Heart left ventricle (tissue), 16 donors: ENCODE measurements at regions not wholly inside any gene's neighbourhood (a gene's known extent, or its start where the extent isn't known, plus 50 kb on each side); places are given as distances from the start of the nearest gene placed in this dataset.

Source experiments
- ATAC-seq, 4 donors: fragments of 200-7000 bp; cut with Tn5 transposase; one replicate each; pipeline ENCODE4 v1.9.1; 2020 to 2022; ENCODE audit warnings: moderate library complexity in 4 of 4, mild to moderate bottlenecking in 3 of 4, moderate number of reproducible peaks in 1 of 4
- DNase-seq, 5 donors: peaks; one replicate each; pipeline ENCODE4 v3.0.0-alpha.2; 2020
- H3K27ac ChIP-seq, 12 donors: fragments of 200-600 bp; sonication (generic) in 4 of 12; one replicate each; pipeline versions ENCODE4 v1.5.0 to v1.8.0; 2016 to 2022; ENCODE audit warnings: mild to moderate bottlenecking in 2 of 12
- H3K27me3 ChIP-seq, 9 donors: fragments of 200-600 bp; sonication (generic) in 2 of 9; one replicate each; pipeline versions ENCODE4 v1.5.1 to v1.8.0; 2016 to 2022; ENCODE audit warnings: mild to moderate bottlenecking in 3 of 9
- H3K36me3 ChIP-seq, 9 donors: fragments of 200-600 bp; sonication (generic) in 2 of 9; one replicate each; pipeline versions ENCODE4 v1.5.0 to v1.8.0; 2018 to 2022; ENCODE audit warnings: mild to moderate bottlenecking in 2 of 9
- H3K4me1 ChIP-seq, 12 donors: fragments of 200-600 bp; sonication (generic) in 4 of 12; one replicate each; pipeline versions ENCODE4 v1.5.0 to v1.8.0; 2016 to 2022; ENCODE audit warnings: mild to moderate bottlenecking in 3 of 12
- H3K4me3 ChIP-seq, 12 donors: fragments of 200-600 bp; sonication (generic) in 4 of 12; one replicate each; pipeline versions ENCODE4 v1.5.0 to v1.8.0; 2017 to 2022; ENCODE audit warnings: mild to moderate bottlenecking in 9 of 12, moderate library complexity in 4 of 12
- H3K9me3 ChIP-seq, 12 donors: fragments of 200-600 bp; sonication (generic) in 4 of 12; one replicate each; pipeline versions ENCODE4 v1.5.0 to v1.8.0; 2016 to 2022; ENCODE audit warnings: mild to moderate bottlenecking in 1 of 12
- CTCF ChIP-seq, 12 donors: fragments of 200-600 bp; sonication (generic) in 4 of 12; IDR thresholded peaks; one replicate each; pipeline versions ENCODE4 v1.5.0 to v1.8.0; 2018 to 2022; ENCODE audit warnings: antibody characterized with exemption in 12 of 12, mild to moderate bottlenecking in 5 of 12
- POLR2A ChIP-seq, 2 donors: fragments of 450-650 bp; IDR thresholded peaks; one replicate each; pipeline ENCODE4 v1.6.1; 2017; ENCODE audit warnings: antibody characterized with exemption in 2 of 2, mild to moderate bottlenecking in 2 of 2, moderate library complexity in 2 of 2
- WGBS, 4 donors: extraction: QIAGEN DNeasy Blood & Tissue Kit in 2 of 4; methylation state at CpG; one replicate each; pipeline versions ENCODE4 v1.1.5 to v1.1.7; 2013 to 2018; 5-methylcytosine and 5-hydroxymethylcytosine counted together
- intact Hi-C, 10 donors: fragments of 100-400 bp; cut with DNase I; formaldehyde crosslinking; loops; one replicate each; pipeline versions ENCODE4 v1.11.1 to v1.14.2; 2022
- donor health status: ischemic (EF 13 %, LVEDD 7.1; RV severe dilation, severe dysfunction).
- donor health status: healthy with polysubstance abuse.
- donor health status: DM: no; HTN: yes; CAD: no.
- donor health status: DM: no; HTN: no; CAD: no.
- donor health status: ischemic (EF 25% LVEDD 6.9; RV normal size, moderate dysfunction).
- donor health status: ischemic (EF 25% LVEDD 5.7; RV mildly dilated, moderate dysfunction).
- donor health status: healthy.
- donor health status: DM: yes; HTN: yes; CAD: no.
- donor health status: ischemic (EF 35%, LVEDD 5.7; RV mildly dilated, moderate dysfunction).
- donor health status: nonischemic (EF 11% LVEDD 7.7; RV severe dilation, severe dysfunction).
- donor health status: DM: yes; HTN: yes; CAD: no.
- donor health status: PGD.
- donor health status: ischemic (EF 29% LVEDD 5.4; RV normal size, mild dysfunction).
- donor health status: nonischemic (EF 23%, LVEDD 6.1; RV moderate dilation, normal function).

GRCh38 chr4:10186228-10187214 is 69.9 kb upstream of the WDR1 start:
- no peak overlapping the region for H3K4me3 ChIP-seq
- TF ChIP-seq POLR2A (IDR thresholded peaks at IDR 0.05): no peak
- peak in 3 of 12 donors; percentile 5 to 19 (median 7) for TF ChIP-seq CTCF (IDR thresholded peaks at IDR 0.05)
- 28 to 38% (median 35%) methylated on average over 3 of the region's 3 CpGs for WGBS, 4 donors
- ATAC-seq (peak in 2 of 4 donors; percentile 22 to 39), DNase-seq (no peak)
- peak overlapping the region in 7 of 12 donors; percentile 14 to 57 (median 30) for H3K27ac ChIP-seq
- H3K9me3 ChIP-seq: no peaks in the 10 kb centered on the region
- intact Hi-C loops: loop anchor here in 1 of 10 donors (10.0 kb wide), 1 partner anchor 58 kb away; no protein-coding TSS in a partner anchor
- H3K27me3 ChIP-seq: no peaks in the 10 kb centered on the region
- H3K36me3 ChIP-seq: no peaks in the 10 kb centered on the region
- H3K4me1 ChIP-seq: peaks cover 0 to 14% (median 3%) of the 10 kb centered on the region in 12 donors

GRCh38 chr4:10185518-10186227 is 69.1 kb upstream of the WDR1 start:
- Histone ChIP-seq H3K27ac (peak overlapping the region in 7 of 12 donors; percentile 14 to 57 (median 30)), H3K4me3 (no peak overlapping the region), H3K4me1 (peaks cover 0 to 21% (median 5%) of the 10 kb centered on the region in 12 donors), H3K36me3 (no peaks in the 10 kb centered on the region), H3K9me3 (no peaks in the 10 kb centered on the region), H3K27me3 (no peaks in the 10 kb centered on the region)
- intact Hi-C loops: loop anchor here in 1 of 10 donors (10.0 kb wide), 1 partner anchor 59 kb away; no protein-coding TSS in a partner anchor
- DNase-seq: peak in 3 of 5 donors; percentile 14 to 64 (median 36)
- peak; percentile 73 to 94 (median 86) for ATAC-seq
- 63 to 85% (median 70%) methylated on average over 5 of the region's 5 CpGs for WGBS, 4 donors
- TF ChIP-seq CTCF (IDR thresholded peaks at IDR 0.05) (no peak), POLR2A (IDR thresholded peaks at IDR 0.05) (no peak)

GRCh38 chr4:10184501-10184938 is 67.9 kb upstream of the WDR1 start:
- WGBS, 4 donors: 88 to 92% (median 90%) methylated on average over 6 to 7 of the region's 7 CpGs
- Histone ChIP-seq H3K27me3 (no peaks in the 10 kb centered on the region), H3K36me3 (no peaks in the 10 kb centered on the region), H3K4me1 (peaks cover 0 to 29% (median 6%) of the 10 kb centered on the region in 12 donors), H3K27ac (no peak overlapping the region), H3K9me3 (no peaks in the 10 kb centered on the region), H3K4me3 (no peak overlapping the region)
- no peak for ATAC-seq
- DNase-seq: no peak
- no peak for TF ChIP-seq CTCF (IDR thresholded peaks at IDR 0.05)
- no peak for TF ChIP-seq POLR2A (IDR thresholded peaks at IDR 0.05)
- intact Hi-C loops: loop anchor here in 1 of 10 donors (10.0 kb wide), 1 partner anchor 60 kb away; no protein-coding TSS in a partner anchor
